ENCODE measurements at regions not wholly inside any gene's neighbourhood (a gene's known extent, or its start where the extent isn't known, plus 50 kb on each side); places are given as distances from the start of the nearest gene placed in this dataset.

- DNase-seq: no peak
Observed at GRCh38 chr12:22740656-22741355, 115.8 kb downstream of the ETNK1 start.

- DNase-seq: no peak
Observed at GRCh38 chr12:22743700-22744099, 118.7 kb downstream of the ETNK1 start.

- no peak for DNase-seq
Observed at GRCh38 chr12:22744197-22744596, 119.2 kb downstream of the ETNK1 start.

GRCh38 chr12:22746720-22747119, 121.7 kb downstream of the ETNK1 start:
- DNase-seq: no peak

- DNase-seq: peak; percentile 47
Observed at GRCh38 chr12:22755629-22756028, 130.7 kb downstream of the ETNK1 start.

- no peak for DNase-seq
Observed at GRCh38 chr12:22759769-22760674, 135.1 kb downstream of the ETNK1 start.

- no peak for DNase-seq
Observed at GRCh38 chr12:22765421-22766130, 140.6 kb downstream of the ETNK1 start.

- DNase-seq: no peak
Observed at GRCh38 chr12:22766911-22767420, 142.0 kb downstream of the ETNK1 start.

GRCh38 chr12:22781339-22781738, 156.4 kb downstream of the ETNK1 start:
- DNase-seq: no peak

- no peak for DNase-seq
Observed at GRCh38 chr12:22787557-22787956, 162.6 kb downstream of the ETNK1 start.

- no peak for DNase-seq
Observed at GRCh38 chr12:22788913-22789312, 163.9 kb downstream of the ETNK1 start.

- DNase-seq: no peak
Observed at GRCh38 chr12:22792138-22792537, 167.2 kb downstream of the ETNK1 start.

- no peak for DNase-seq
Observed at GRCh38 chr12:22794017-22794416, 169.0 kb downstream of the ETNK1 start.

GRCh38 chr12:22796941-22797630, 172.1 kb downstream of the ETNK1 start:
- DNase-seq: no peak

- DNase-seq: peak; percentile 37
Observed at GRCh38 chr12:22797701-22798100, 172.7 kb downstream of the ETNK1 start.

GRCh38 chr12:22798116-22798515, 173.1 kb downstream of the ETNK1 start:
- DNase-seq: no peak

GRCh38 chr12:22799503-22799902, 174.5 kb downstream of the ETNK1 start:
- DNase-seq: peak; percentile 45

GRCh38 chr12:22800332-22800731, 175.4 kb downstream of the ETNK1 start:
- no peak for DNase-seq

- DNase-seq: no peak
Observed at GRCh38 chr12:22802883-22803630, 178.1 kb downstream of the ETNK1 start.

GRCh38 chr12:22803725-22804124, 178.8 kb downstream of the ETNK1 start:
- no peak for DNase-seq

GRCh38 chr12:22808860-22809259, 183.9 kb downstream of the ETNK1 start:
- no peak for DNase-seq

- DNase-seq: no peak
Observed at GRCh38 chr12:22810036-22810435, 185.1 kb downstream of the ETNK1 start.

Data from inflammatory macrophage treated with lipopolysaccharide for 4 hours (primary cell).